Hematopoietic multipotent progenitor cell (in vitro differentiated cells): ENCODE measurements at regions not wholly inside any gene's neighbourhood (a gene's known extent, or its start where the extent isn't known, plus 50 kb on each side); places are given as distances from the start of the nearest gene placed in this dataset.
A peak's percentile ranks its signal among the peaks of the same experiment; 100 is the strongest.

Source experiments
- DNase-seq, 3 donors: peaks; one replicate each; pipeline ENCODE4 v3.0.0-alpha.2; 2011 to 2015; ENCODE audit warnings: low read depth in 2 of 3, low spot score in 2 of 3

- DNase-seq = no peak
Observed at GRCh38 chr2:37425408-37425807, 81.0 kb downstream of the QPCT start.

- no peak for DNase-seq
Observed at GRCh38 chr2:37427241-37427640, 82.8 kb downstream of the QPCT start.

GRCh38 chr2:37436323-37436722, 91.9 kb downstream of the QPCT start:
- no peak for DNase-seq

- DNase-seq = no peak
Observed at GRCh38 chr2:37439131-37439642, 94.8 kb downstream of the QPCT start.

- no peak for DNase-seq
Observed at GRCh38 chr2:37441055-37441454, 96.6 kb downstream of the QPCT start.

GRCh38 chr2:37443082-37443481, 98.7 kb downstream of the QPCT start:
- DNase-seq = no peak

DNA sequence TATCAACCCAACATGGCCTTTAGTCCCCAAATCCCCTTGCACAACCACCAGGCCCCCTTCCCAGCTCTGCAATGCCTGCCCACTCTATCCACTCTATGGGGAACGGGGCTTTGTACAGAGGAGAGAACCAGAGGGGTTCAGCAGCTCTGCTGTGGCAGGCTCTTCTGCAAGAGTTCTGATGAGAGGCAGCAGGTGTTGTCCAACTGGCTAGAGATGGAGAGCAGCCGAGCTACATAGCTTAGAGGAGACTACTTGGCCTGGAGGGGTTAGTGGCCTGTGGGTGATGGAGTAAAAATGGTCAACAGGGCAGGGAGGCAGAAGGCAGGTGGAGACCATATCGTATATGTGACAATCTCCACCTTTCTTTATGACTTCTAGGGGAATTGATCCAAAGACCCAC, 103.0 kb downstream of the QPCT start:
- DNase-seq = no peak

- DNase-seq = no peak
Observed at GRCh38 chr2:37448342-37449120, 104.1 kb downstream of the QPCT start.

GRCh38 chr2:37449761-37450296, 105.4 kb downstream of the QPCT start:
- peak in 1 of 3 donors; percentile 32 for DNase-seq

- no peak for DNase-seq
Observed at GRCh38 chr2:37453027-37453426, 108.6 kb downstream of the QPCT start.

- no peak for DNase-seq
Observed at GRCh38 chr2:37454851-37455762, 110.7 kb downstream of the QPCT start.

- peak in 2 of 3 donors; percentile 14 to 56 for DNase-seq
Observed at GRCh38 chr2:37456479-37456878, 112.0 kb downstream of the QPCT start.

GRCh38 chr2:37457401-37457901, 113.0 kb downstream of the QPCT start:
- no peak for DNase-seq

DNA sequence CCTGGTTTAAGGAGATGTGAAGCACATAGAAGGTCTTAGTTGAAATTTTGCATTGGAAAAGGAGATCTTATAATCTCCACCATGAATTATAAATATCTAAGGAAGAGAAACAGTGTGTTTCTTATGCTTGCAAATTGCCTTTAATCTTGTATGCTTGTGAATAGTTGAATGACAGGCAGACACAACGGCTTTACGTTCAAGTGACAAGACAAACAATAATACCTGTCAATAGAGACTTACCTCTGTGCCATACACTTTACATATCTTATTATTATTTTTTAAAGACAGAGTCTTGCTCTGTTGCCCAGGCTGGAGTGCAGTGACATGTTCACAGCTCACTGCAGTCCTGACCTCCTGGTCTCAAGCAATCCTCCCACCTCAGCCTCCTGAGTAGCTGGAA, 113.7 kb downstream of the QPCT start:
- no peak for DNase-seq

- no peak for DNase-seq
Observed at GRCh38 chr2:37459095-37459981, 114.9 kb downstream of the QPCT start.

DNA sequence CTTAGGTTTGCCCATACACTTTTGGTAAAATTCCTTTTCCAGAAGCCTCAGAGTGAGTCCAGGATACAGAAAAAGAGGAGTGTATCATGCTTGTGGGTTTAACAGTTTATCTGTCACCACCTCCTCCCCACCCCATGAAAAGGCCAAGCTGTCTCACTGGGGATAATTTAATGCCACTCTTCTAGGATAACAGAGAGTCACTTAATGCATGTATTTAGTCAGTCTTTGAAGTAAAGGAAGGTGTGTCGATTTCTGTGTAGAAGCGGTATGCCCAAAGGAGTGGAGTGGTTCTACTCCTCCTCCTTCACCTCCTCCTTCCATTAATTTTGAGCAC, 116.4 kb downstream of the QPCT start:
- DNase-seq = no peak

DNA sequence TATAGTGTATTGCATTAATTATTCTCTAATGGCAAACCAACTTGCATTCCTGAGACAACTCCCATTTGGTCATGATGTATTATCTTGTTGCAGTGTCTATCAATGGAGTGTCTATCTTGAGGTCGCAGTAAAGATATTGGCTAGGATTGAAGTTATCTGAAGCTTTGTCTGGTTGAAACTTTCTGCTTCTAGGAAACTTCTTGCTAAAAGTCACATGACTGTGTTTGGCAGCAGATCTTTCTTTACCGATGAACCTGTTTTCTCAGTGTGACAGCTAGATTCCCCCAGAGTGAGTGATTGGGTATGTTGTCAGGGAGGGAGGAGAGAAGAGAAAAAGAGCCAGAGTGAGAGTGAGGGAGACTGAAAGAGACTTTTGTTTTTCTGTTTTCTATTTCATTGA, 119.6 kb downstream of the QPCT start:
- DNase-seq = no peak

DNA sequence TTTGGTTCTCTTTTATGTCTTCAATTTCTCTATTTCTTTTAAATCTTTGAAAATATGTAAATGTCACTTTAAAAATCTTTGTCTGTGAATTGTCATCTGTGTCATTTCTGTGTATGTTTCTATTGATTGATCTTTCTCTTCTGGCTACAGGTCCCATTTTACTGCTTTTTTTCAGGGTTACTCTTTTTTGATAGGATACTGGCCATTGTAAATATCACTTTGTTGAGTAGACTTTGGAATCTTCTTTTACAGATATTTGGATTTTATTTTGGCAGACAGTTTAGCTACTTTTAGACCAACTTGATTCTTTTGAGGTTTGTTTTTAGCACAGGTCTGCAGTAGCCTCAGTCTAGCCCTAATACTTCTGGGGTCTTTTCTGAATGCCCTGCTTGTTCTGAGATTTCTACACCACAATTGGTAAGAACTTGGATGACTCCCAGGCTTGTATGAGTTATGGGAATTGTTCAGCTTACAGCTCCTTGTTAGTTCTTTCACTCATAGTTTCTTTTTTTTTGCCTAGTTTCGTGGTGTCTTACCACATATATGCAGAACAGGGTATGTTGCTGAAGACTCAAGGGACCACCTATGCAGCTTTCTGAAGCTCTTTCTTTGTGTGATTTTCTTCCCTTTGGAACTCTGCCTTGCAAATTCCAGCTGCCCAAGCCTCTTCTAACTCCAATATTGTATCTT, 122.2 kb downstream of the QPCT start:
- DNase-seq = no peak

DNA sequence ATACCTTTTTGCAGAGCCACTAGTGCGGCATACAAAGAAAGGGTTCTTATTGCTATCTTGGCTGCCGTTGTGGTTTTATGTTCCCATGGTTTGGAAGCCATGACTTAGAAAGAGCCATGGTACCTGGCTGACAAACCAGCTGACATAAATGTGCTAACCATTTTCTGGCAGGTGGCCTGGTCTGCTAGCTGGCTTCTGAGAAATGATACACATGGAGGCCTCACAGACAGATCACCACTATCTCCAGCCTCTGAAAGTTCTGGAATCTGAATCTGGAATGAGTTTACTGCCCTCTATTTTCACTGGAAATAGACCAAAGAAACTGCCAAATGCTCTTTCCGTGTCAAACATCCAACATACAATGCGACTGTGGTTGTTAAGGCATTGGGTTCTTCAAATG, 123.7 kb downstream of the QPCT start:
- no peak for DNase-seq

GRCh38 chr2:37469126-37469525, 124.7 kb downstream of the QPCT start:
- DNase-seq = no peak
